SK-N-SH (cell line): ENCODE measurements at regions not wholly inside any gene's neighbourhood (a gene's known extent, or its start where the extent isn't known, plus 50 kb on each side); places are given as distances from the start of the nearest gene placed in this dataset.

ENCODE experiments used
- CTCF ChIA-PET: fragments of 300-600, 350-600 bp; formaldehyde crosslinking; extraction: SDS; loops from one replicate; lab custom pipeline; 2021; lab: Yijun Ruan, JAX
- POLR2A ChIA-PET: fragments of 350-600 bp; sonication (Branson Sonifier 250); formaldehyde crosslinking; extraction: SDS; loops from one replicate; lab custom pipeline; 2020; ENCODE audit warnings: antibody characterized with exemption, inconsistent platforms; lab: Yijun Ruan, JAX
- DNase-seq: peaks from one replicate; pipeline ENCODE4 v3.0.0; 2012
- H2AFZ ChIP-seq: fragments of 200-600 bp; sonication (generic); 2 replicates; pipeline ENCODE4 v1.8.1; 2016; ENCODE audit warnings: antibody characterized with exemption, mild to moderate bottlenecking, low read depth
- H3F3A ChIP-seq: fragments of 200-600 bp; sonication (generic); replicated peaks from 2 replicates; pipeline ENCODE3; 2016; ENCODE audit warnings: antibody characterized with exemption, mild to moderate bottlenecking; ENCODE audit not compliant: insufficient read depth
- H3K27ac ChIP-seq, 2 experiments: fragments of 200-500 bp in 1 of 2; fragments of 200-600 bp in 1 of 2; sonication (Bioruptor generic) in 1 of 2; sonication (generic), shearing (Covaris generic) in 1 of 2; 2 replicates each; pipeline versions ENCODE4 v1.5.1 to v1.6.1; 2014 to 2016; ENCODE audit warnings: low read depth in 2 of 2, inconsistent platforms in 1 of 2, low read length in 1 of 2, mild to moderate bottlenecking in 1 of 2, mixed read lengths in 1 of 2
- H3K27me3 ChIP-seq: fragments of 200-600 bp; sonication (generic), shearing (Covaris generic); 2 replicates; pipeline ENCODE4 v1.6.1; 2016; ENCODE audit warnings: mixed run types; ENCODE audit not compliant: insufficient read depth
- H3K36me3 ChIP-seq, 2 experiments: fragments of 200-500 bp in 1 of 2; fragments of 200-600 bp in 1 of 2; sonication (Bioruptor generic) in 1 of 2; sonication (generic) in 1 of 2; replicated peaks in 1 of 2; 2 replicates each; pipeline versions ENCODE3 to v1.5.1; 2014 to 2016; ENCODE audit warnings: low read length in 1 of 2, mild to moderate bottlenecking in 1 of 2; ENCODE audit not compliant: insufficient read depth in 2 of 2, control insufficient read depth in 1 of 2
- H3K4me1 ChIP-seq, 2 experiments: fragments of 200-500 bp in 1 of 2; fragments of 200-600 bp in 1 of 2; sonication (Bioruptor generic) in 1 of 2; sonication (generic), shearing (Covaris generic) in 1 of 2; 2 replicates each; pipeline versions ENCODE4 v1.5.1 to v1.6.1; 2014 to 2016; ENCODE audit warnings: low read depth in 1 of 2, low read length in 1 of 2, mixed run types in 1 of 2; ENCODE audit not compliant: insufficient read depth in 2 of 2, control insufficient read depth in 1 of 2
- H3K4me2 ChIP-seq: fragments of 200-600 bp; sonication (generic), shearing (Covaris generic); 2 replicates; pipeline ENCODE4 v1.6.1; 2017; ENCODE audit warnings: mixed run types
- H3K4me3 ChIP-seq, 2 experiments: fragments of 200-500 bp in 1 of 2; fragments of 200-600 bp in 1 of 2; sonication (Bioruptor generic) in 1 of 2; sonication (generic), shearing (Covaris generic) in 1 of 2; 2 replicates each; pipeline versions ENCODE4 v1.5.1 to v1.8.1; 2014 to 2016; ENCODE audit warnings: low read depth in 2 of 2, inconsistent platforms in 1 of 2, low read length in 1 of 2, mild to moderate bottlenecking in 1 of 2, mixed read lengths in 1 of 2, moderate library complexity in 1 of 2
- H3K79me2 ChIP-seq: fragments of 200-600 bp; sonication (generic); 2 replicates; pipeline ENCODE4 v1.8.1; 2017; ENCODE audit warnings: mild to moderate bottlenecking; ENCODE audit not compliant: insufficient read depth
- H3K9ac ChIP-seq: fragments of 200-600 bp; sonication (generic); 2 replicates; pipeline ENCODE4 v1.6.1; 2017; ENCODE audit warnings: mixed run types
- H3K9me2 ChIP-seq: fragments of 200-600 bp; sonication (generic); 2 replicates; pipeline ENCODE4 v1.6.1; 2017; ENCODE audit warnings: mixed run types
- H3K9me3 ChIP-seq: fragments of 200-600 bp; sonication (generic); 2 replicates; pipeline ENCODE4 v1.6.1; 2017; ENCODE audit warnings: mixed run types, mild to moderate bottlenecking, moderate library complexity
- H4K20me1 ChIP-seq: fragments of 200-600 bp; sonication (generic); 2 replicates; pipeline ENCODE4 v1.6.1; 2017; ENCODE audit warnings: mild to moderate bottlenecking, mixed run types; ENCODE audit not compliant: insufficient read depth
- EP300 ChIP-seq, 2 experiments: IDR thresholded peaks; 2 replicates each; pipeline versions ENCODE4 v1.4.0 to v1.6.1; 2012; ENCODE audit warnings: borderline replicate concordance in 1 of 2, low read depth in 1 of 2, low read length in 1 of 2
- GATA2 ChIP-seq: sonication (generic); formaldehyde crosslinking; IDR thresholded peaks from 2 replicates; pipeline ENCODE4 v1.5.0; 2020; ENCODE audit warnings: mild to moderate bottlenecking, missing genetic modification reagents
- IRF3 ChIP-seq: fragments of 150-350 bp; IDR thresholded peaks from 2 replicates; pipeline ENCODE4 v1.6.1; 2016; ENCODE audit warnings: mild to moderate bottlenecking, low read depth, low read length
- JUND ChIP-seq: IDR thresholded peaks from 2 replicates; pipeline ENCODE4 v1.4.0; 2012
- MAX ChIP-seq: IDR thresholded peaks from 2 replicates; pipeline ENCODE4 v1.4.0; 2012; ENCODE audit warnings: low read depth
- MEF2A ChIP-seq: IDR thresholded peaks from 2 replicates; pipeline ENCODE4 v1.4.0; 2012; ENCODE audit warnings: low read depth, borderline replicate concordance
- MXI1 ChIP-seq: IDR thresholded peaks from 2 replicates; pipeline ENCODE4 v1.6.1; 2012; ENCODE audit warnings: mild to moderate bottlenecking, low read depth, low read length, improper control_type of control experiment
- NFIC ChIP-seq: IDR thresholded peaks from 2 replicates; pipeline ENCODE4 v1.4.0; 2012; ENCODE audit warnings: borderline replicate concordance
- NRF1 ChIP-seq: IDR thresholded peaks from 2 replicates; pipeline ENCODE4 v1.6.1; 2012; ENCODE audit warnings: low read depth, mild to moderate bottlenecking, low read length
- PBX3 ChIP-seq: IDR thresholded peaks from 2 replicates; pipeline ENCODE4; 2012
- RAD21 ChIP-seq: IDR thresholded peaks from 2 replicates; pipeline ENCODE4 v1.6.1; 2012; ENCODE audit warnings: mild to moderate bottlenecking, low read length
- RCOR1 ChIP-seq: fragments of 150-350 bp; IDR thresholded peaks from 2 replicates; pipeline ENCODE4 v1.6.1; 2017; ENCODE audit warnings: antibody characterized with exemption, low read length
- SMC3 ChIP-seq: IDR thresholded peaks from 2 replicates; pipeline ENCODE4 v1.6.1; 2012; ENCODE audit warnings: low read depth, low read length, improper control_type of control experiment
- TAF1 ChIP-seq: IDR thresholded peaks from 2 replicates; pipeline ENCODE4 v1.6.1; 2012; ENCODE audit warnings: low read depth, mild to moderate bottlenecking, low read length, moderate library complexity, borderline replicate concordance
- TCF12 ChIP-seq: IDR thresholded peaks from 2 replicates; pipeline ENCODE4 v1.4.0; 2012
- USF1 ChIP-seq: IDR thresholded peaks from 2 replicates; pipeline ENCODE4 v1.4.0; 2012; ENCODE audit warnings: low read depth, borderline replicate concordance
- YY1 ChIP-seq: IDR thresholded peaks from 2 replicates; pipeline ENCODE4 v1.4.0; 2012; ENCODE audit warnings: low read depth, mild to moderate bottlenecking
- WGBS: methylation state at CpG from one replicate; pipeline ENCODE4 v1.1.6; 2017; ENCODE audit warnings: low lambda C conversion rate; 5-methylcytosine and 5-hydroxymethylcytosine counted together

GRCh38 chr1:73333847-73334503, 864.0 kb downstream of the LRRIQ3 start:
- 0% methylated on average over 1 of the region's 1 CpG for WGBS
- CTCF ChIA-PET: no interaction called here

GRCh38 chr1:73331726-73332125, 866.2 kb downstream of the LRRIQ3 start:
- H4K20me1 ChIP-seq: no peaks in the 10 kb centered on the region
- 14% methylated on average over 1 of the region's 1 CpG for WGBS

More at GRCh38 chr1:73333847-73334503, 864.0 kb downstream of the LRRIQ3 start:
- Histone ChIP-seq H3K27me3 (no peaks in the 10 kb centered on the region), H3K9me2 (no peaks in the 10 kb centered on the region), H3K27ac (no peak overlapping the region), H3K4me1 (no peaks in the 10 kb centered on the region), H3K4me2 (no peak overlapping the region), H3K4me3 (no peak overlapping the region), H3F3A (no peaks in the 10 kb centered on the region), H2AFZ (no peak overlapping the region), H4K20me1 (no peaks in the 10 kb centered on the region), H3K9me3 (peaks cover 13% of the 10 kb centered on the region; the same call in 1 of the 2 replicates), H3K9ac (no peak overlapping the region), H3K79me2 (no peaks in the 10 kb centered on the region), H3K36me3 (no peaks in the 10 kb centered on the region)
- DNase-seq: no peak
- POLR2A ChIA-PET: no interaction called here
- no peak for TF ChIP-seq MXI1
- no peak for TF ChIP-seq IRF3
- no peak for TF ChIP-seq NFIC
- TF ChIP-seq USF1: no peak
- no peak for TF ChIP-seq NRF1
- TF ChIP-seq GATA2 (CRISPR knock-in tag): no peak
- TF ChIP-seq MEF2A: no peak
- no peak for TF ChIP-seq JUND
- TF ChIP-seq RAD21: no peak
- no peak for TF ChIP-seq RCOR1

More at GRCh38 chr1:73331726-73332125, 866.2 kb downstream of the LRRIQ3 start:
- no peaks in the 10 kb centered on the region for H3K4me1 ChIP-seq
- no peaks in the 10 kb centered on the region for H3K9me2 ChIP-seq
- no peaks in the 10 kb centered on the region for H3K79me2 ChIP-seq
- POLR2A ChIA-PET: no interaction called here
- no peaks in the 10 kb centered on the region for H3F3A ChIP-seq
- no peak overlapping the region for H3K4me3 ChIP-seq
- no peak for TF ChIP-seq TCF12
- no peak for TF ChIP-seq YY1
- TF ChIP-seq GATA2 (CRISPR knock-in tag): no peak
- TF ChIP-seq SMC3: no peak
- TF ChIP-seq PBX3: no peak
- TF ChIP-seq MAX: no peak
- no peak for TF ChIP-seq TAF1
- no peak for TF ChIP-seq EP300 (IDR thresholded peaks at IDR 0.05; ENCODE audit: borderline replicate concordance in 1 of 2, low read depth in 1 of 2, low read length in 1 of 2)
- TF ChIP-seq, all 33 proteins: peak for 0
- Histone ChIP-seq H3K9ac (no peak overlapping the region), H3K36me3 (no peaks in the 10 kb centered on the region), H3K27me3 (no peaks in the 10 kb centered on the region), H3K27ac (no peak overlapping the region), H3K9me3 (peaks cover 13% of the 10 kb centered on the region; the same call in 1 of the 2 replicates), H2AFZ (no peak overlapping the region), H3K4me2 (no peak overlapping the region)
- no peak for DNase-seq
- CTCF ChIA-PET: no interaction called here
